Esophagus muscularis mucosa (tissue), 3 donors: ENCODE measurements at regions not wholly inside any gene's neighbourhood (a gene's known extent, or its start where the extent isn't known, plus 50 kb on each side); places are given as distances from the start of the nearest gene placed in this dataset.

Experiments
- CTCF ChIP-seq, 3 experiments: fragments of 200-600 bp in 2 of 3; fragments of 450-650 bp in 1 of 3; sonication (generic) in 2 of 3; IDR thresholded peaks; one replicate each; pipeline ENCODE4 v1.5.1; 2017 to 2019; ENCODE audit warnings: antibody characterized with exemption in 3 of 3, mild to moderate bottlenecking in 2 of 3, moderate library complexity in 1 of 3
- POLR2A ChIP-seq: fragments of 450-650 bp; IDR thresholded peaks from one replicate; pipeline ENCODE4 v1.6.1; 2017; ENCODE audit warnings: antibody characterized with exemption, moderate library complexity, mild to moderate bottlenecking, low read depth

DNA sequence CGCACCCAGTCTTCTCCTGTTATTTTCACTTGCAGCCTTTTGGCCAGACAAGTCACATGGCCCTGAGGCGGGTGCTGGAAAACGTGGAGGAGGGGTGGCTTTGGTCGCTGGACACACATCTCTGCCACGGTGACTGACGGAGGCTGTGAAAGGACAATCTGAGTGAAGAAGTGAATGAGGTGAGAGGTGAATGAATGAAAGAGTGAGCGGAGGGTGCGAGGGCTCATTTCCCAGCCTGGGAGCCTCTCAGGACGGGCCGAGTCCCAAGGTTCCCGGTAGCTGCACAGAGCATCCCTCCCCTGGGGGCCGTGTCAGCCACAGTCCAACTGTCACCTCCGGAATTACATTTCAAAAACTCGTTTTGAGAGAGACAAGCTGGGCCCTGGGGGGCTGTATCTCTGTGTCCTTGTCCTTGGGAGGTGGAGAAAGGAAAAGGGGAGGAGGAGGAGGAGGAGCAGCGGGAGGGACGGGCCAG is 89.6 kb downstream of the UBIAD1 start:
- TF ChIP-seq POLR2A (no peak), CTCF (IDR thresholded peaks at IDR 0.05) (no peak)
